Coronary artery (tissue), 2 donors: ENCODE measurements at regions not wholly inside any gene's neighbourhood (a gene's known extent, or its start where the extent isn't known, plus 50 kb on each side); places are given as distances from the start of the nearest gene placed in this dataset.

Experiments
- DNase-seq: peaks from one replicate; pipeline ENCODE4 v3.0.0-alpha.2; 2017; ENCODE audit warnings: low spot score
- H3K27ac ChIP-seq, 2 donors: fragments of 200-600 bp; sonication (generic); one replicate each; pipeline ENCODE4 v1.5.1; 2016 to 2019
- H3K4me3 ChIP-seq: fragments of 200-600 bp; sonication (generic); 2 replicates; pipeline ENCODE4 v1.5.1; 2016; ENCODE audit warnings: mild to moderate bottlenecking, moderate library complexity
- CTCF ChIP-seq: fragments of 200-600 bp; sonication (generic); IDR thresholded peaks from one replicate; pipeline ENCODE4 v1.5.1; 2019; ENCODE audit warnings: antibody characterized with exemption

- no peak for DNase-seq
- no peak for TF ChIP-seq CTCF
- no peak overlapping the region for H3K27ac ChIP-seq
These were observed 168.4 kb downstream of the NDUFA10 start for GRCh38 chr2:239856620-239857285.

GRCh38 chr2:239855863-239856587, 169.1 kb downstream of the NDUFA10 start:
- DNase-seq: no peak
- Histone ChIP-seq H3K27ac (no peak overlapping the region), H3K4me3 (no peak overlapping the region)
- no peak for TF ChIP-seq CTCF

More at GRCh38 chr2:239856620-239857285, 168.4 kb downstream of the NDUFA10 start:
- no peak overlapping the region for H3K4me3 ChIP-seq

- no peak for TF ChIP-seq CTCF
- Histone ChIP-seq H3K27ac (no peak overlapping the region), H3K4me3 (no peak overlapping the region)
- no peak for DNase-seq
These were observed 170.5 kb downstream of the NDUFA10 start for GRCh38 chr2:239854596-239854995.

- no peak for DNase-seq
These were observed 171.3 kb downstream of the NDUFA10 start for GRCh38 chr2:239853706-239854327.

GRCh38 chr2:239853121-239853520, 172.0 kb downstream of the NDUFA10 start:
- Histone ChIP-seq H3K27ac (no peak overlapping the region), H3K4me3 (no peak overlapping the region)
- TF ChIP-seq CTCF: no peak
- no peak for DNase-seq

More at GRCh38 chr2:239853706-239854327, 171.3 kb downstream of the NDUFA10 start:
- Histone ChIP-seq H3K27ac (no peak overlapping the region), H3K4me3 (no peak overlapping the region)
- no peak for TF ChIP-seq CTCF

- no peak for TF ChIP-seq CTCF
- H3K27ac ChIP-seq: no peak overlapping the region
- DNase-seq: no peak
- H3K4me3 ChIP-seq: no peak overlapping the region
These were observed 172.9 kb downstream of the NDUFA10 start for GRCh38 chr2:239852272-239852671.
